Neural cell (in vitro differentiated cells): ENCODE measurements at regions not wholly inside any gene's neighbourhood (a gene's known extent, or its start where the extent isn't known, plus 50 kb on each side); places are given as distances from the start of the nearest gene placed in this dataset.

Source experiments
- CTCF ChIP-seq: fragments of 450-650 bp; IDR thresholded peaks from 2 replicates; pipeline ENCODE4 v1.5.1; 2014; ENCODE audit warnings: antibody characterized with exemption, mild to moderate bottlenecking, moderate library complexity; ENCODE audit not compliant: poor library complexity, severe bottlenecking
- EZH2 ChIP-seq: fragments of 200-600, 300-800 bp; shearing (Covaris generic), sonication (generic); IDR thresholded peaks from 2 replicates; pipeline ENCODE4 v1.6.1; 2014; ENCODE audit warnings: antibody characterized with exemption, low read length, borderline replicate concordance, mild to moderate bottlenecking; ENCODE audit not compliant: insufficient read depth, poor library complexity, severe bottlenecking
- POLR2AphosphoS5 ChIP-seq: IDR thresholded peaks from 2 replicates; pipeline ENCODE4 v1.6.1; 2012
- RAD21 ChIP-seq: fragments of 450-650 bp; conservative IDR thresholded peaks from 2 replicates; pipeline ENCODE4 v1.6.1; 2014; ENCODE audit warnings: antibody characterized with exemption, mild to moderate bottlenecking, moderate library complexity
- SMC3 ChIP-seq: fragments of 450-650 bp; conservative IDR thresholded peaks from 2 replicates; pipeline ENCODE4 v1.6.1; 2014; ENCODE audit warnings: antibody characterized with exemption, mild to moderate bottlenecking, moderate library complexity; ENCODE audit not compliant: poor library complexity
- TAF1 ChIP-seq: IDR thresholded peaks from 2 replicates; pipeline ENCODE4 v1.6.1; 2012; ENCODE audit warnings: low read depth

- TF ChIP-seq CTCF = no peak
- no peak for TF ChIP-seq TAF1
- no peak for TF ChIP-seq POLR2AphosphoS5
- TF ChIP-seq RAD21 = no peak
- no peak for TF ChIP-seq EZH2
- no peak for TF ChIP-seq SMC3
Measured at GRCh38 chrX:116827063-116827462, 364.3 kb upstream of the CT83 start.
